Muscle layer of duodenum (tissue), 2 donors: ENCODE measurements at regions not wholly inside any gene's neighbourhood (a gene's known extent, or its start where the extent isn't known, plus 50 kb on each side); places are given as distances from the start of the nearest gene placed in this dataset.
"Not testable (repeated sequence)": the region's sequence is repeated elsewhere in the genome, so short reads cannot be mapped to it uniquely, and the experiment has no call there.

Experiments used
- H3K27ac ChIP-seq: one replicate; pipeline ENCODE4 v1.7.0; 2013; ENCODE audit warnings: mild to moderate bottlenecking, low read length
- H3K27me3 ChIP-seq: one replicate; pipeline ENCODE4 v1.7.0; 2013; ENCODE audit warnings: low read depth, mild to moderate bottlenecking, control low read depth, low read length
- H3K36me3 ChIP-seq, 2 donors: one replicate each; pipeline ENCODE4 v1.7.0; 2013; ENCODE audit warnings: low read length in 2 of 2, control low read depth in 1 of 2, mild to moderate bottlenecking in 1 of 2; ENCODE audit not compliant: insufficient read depth in 2 of 2, control insufficient read depth in 1 of 2
- H3K4me1 ChIP-seq, 2 donors: one replicate each; pipeline ENCODE4 v1.7.0; 2013; ENCODE audit warnings: low read length in 2 of 2, mild to moderate bottlenecking in 2 of 2, control low read depth in 1 of 2, moderate library complexity in 1 of 2; ENCODE audit not compliant: insufficient read depth in 2 of 2, control insufficient read depth in 1 of 2
- H3K4me3 ChIP-seq, 2 donors: one replicate each; pipeline ENCODE4 v1.7.0; 2013; ENCODE audit warnings: low read length in 2 of 2, low read depth in 1 of 2, mild to moderate bottlenecking in 1 of 2
- H3K9me3 ChIP-seq, 2 donors: one replicate each; pipeline ENCODE4 v1.7.0; 2013; ENCODE audit warnings: low read length in 2 of 2, control low read depth in 1 of 2, mild to moderate bottlenecking in 1 of 2; ENCODE audit not compliant: control insufficient read depth in 1 of 2
- donor health status: healthy.

GRCh38 chr2:89945004-89945616, 1253.6 kb downstream of the RPIA start:
- H3K9me3 ChIP-seq, H3K27ac ChIP-seq, H3K36me3 ChIP-seq, H3K27me3 ChIP-seq, H3K4me1 ChIP-seq, H3K4me3 ChIP-seq: not testable (repeated sequence)

GRCh38 chr2:89947208-89947815, 1255.8 kb downstream of the RPIA start:
- not testable (repeated sequence) for H3K27me3 ChIP-seq, H3K9me3 ChIP-seq, H3K4me1 ChIP-seq, H3K36me3 ChIP-seq, H3K27ac ChIP-seq, H3K4me3 ChIP-seq

GRCh38 chr2:89948102-89948501, 1256.6 kb downstream of the RPIA start:
- not testable (repeated sequence) for H3K36me3 ChIP-seq, H3K4me3 ChIP-seq, H3K4me1 ChIP-seq, H3K27me3 ChIP-seq, H3K27ac ChIP-seq, H3K9me3 ChIP-seq

GRCh38 chr2:89950807-89951206, 1259.3 kb downstream of the RPIA start:
- H3K27ac ChIP-seq, H3K27me3 ChIP-seq, H3K4me3 ChIP-seq, H3K36me3 ChIP-seq, H3K4me1 ChIP-seq, H3K9me3 ChIP-seq: not testable (repeated sequence)

- H3K36me3 ChIP-seq, H3K4me1 ChIP-seq, H3K27ac ChIP-seq, H3K27me3 ChIP-seq, H3K4me3 ChIP-seq, H3K9me3 ChIP-seq: not testable (repeated sequence)
Measured at GRCh38 chr2:89957236-89957635, 1265.8 kb downstream of the RPIA start.

GRCh38 chr2:89959729-89960378, 1268.4 kb downstream of the RPIA start:
- not testable (repeated sequence) for H3K9me3 ChIP-seq, H3K4me3 ChIP-seq, H3K36me3 ChIP-seq, H3K27ac ChIP-seq, H3K4me1 ChIP-seq, H3K27me3 ChIP-seq

GRCh38 chr2:89960570-89960969, 1269.1 kb downstream of the RPIA start:
- not testable (repeated sequence) for H3K4me3 ChIP-seq, H3K9me3 ChIP-seq, H3K27ac ChIP-seq, H3K36me3 ChIP-seq, H3K4me1 ChIP-seq, H3K27me3 ChIP-seq

- H3K27ac ChIP-seq, H3K9me3 ChIP-seq, H3K4me3 ChIP-seq, H3K27me3 ChIP-seq, H3K4me1 ChIP-seq, H3K36me3 ChIP-seq: not testable (repeated sequence)
Measured at GRCh38 chr2:89968567-89968966, 1277.1 kb downstream of the RPIA start.

GRCh38 chr2:89969190-89969589, 1277.7 kb downstream of the RPIA start:
- not testable (repeated sequence) for H3K36me3 ChIP-seq, H3K4me3 ChIP-seq, H3K9me3 ChIP-seq, H3K27me3 ChIP-seq, H3K27ac ChIP-seq, H3K4me1 ChIP-seq

DNA sequence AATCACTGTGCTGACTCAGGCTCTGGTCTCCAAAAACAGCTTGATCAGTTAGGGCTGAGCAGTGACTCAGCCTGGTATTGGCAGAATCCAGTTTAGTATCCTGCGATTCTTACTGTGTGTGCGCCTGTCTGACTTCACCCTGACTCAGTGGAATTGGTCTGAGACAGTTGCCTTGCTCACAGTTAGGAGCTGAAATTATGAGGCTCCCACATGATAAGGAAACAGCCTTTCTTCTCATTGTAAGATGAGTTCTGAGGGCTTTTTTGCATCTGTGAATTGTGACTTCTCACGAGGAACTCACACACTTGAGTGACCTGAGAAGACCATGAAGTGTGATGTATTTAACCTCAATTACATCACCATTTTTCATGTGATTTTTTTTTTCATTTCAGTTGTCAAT, 1282.4 kb downstream of the RPIA start:
- not testable (repeated sequence) for H3K27me3 ChIP-seq, H3K36me3 ChIP-seq, H3K27ac ChIP-seq, H3K4me1 ChIP-seq, H3K9me3 ChIP-seq, H3K4me3 ChIP-seq

- H3K36me3 ChIP-seq, H3K27me3 ChIP-seq, H3K4me3 ChIP-seq, H3K9me3 ChIP-seq, H3K4me1 ChIP-seq, H3K27ac ChIP-seq: not testable (repeated sequence)
Measured at GRCh38 chr2:89979826-89980537, 1288.5 kb downstream of the RPIA start.
